GM12878 (cell line): ENCODE measurements at regions not wholly inside any gene's neighbourhood (a gene's known extent, or its start where the extent isn't known, plus 50 kb on each side); places are given as distances from the start of the nearest gene placed in this dataset.

Source experiments
- CBFB ChIP-seq: IDR thresholded peaks from 2 replicates; pipeline ENCODE4 v1.6.1; 2016; ENCODE audit warnings: antibody characterized with exemption, low read depth
- ETV6 ChIP-seq, 2 experiments: fragments of 450-650 bp in 1 of 2; IDR thresholded peaks in 1 of 2; conservative IDR thresholded peaks in 1 of 2; 2 replicates each; pipeline ENCODE4 v1.6.1; 2014; ENCODE audit warnings: antibody characterized with exemption in 1 of 2, borderline replicate concordance in 1 of 2, low read depth in 1 of 2, mild to moderate bottlenecking in 1 of 2, moderate library complexity in 1 of 2
- EZH2 ChIP-seq: IDR thresholded peaks from 2 replicates; pipeline ENCODE4 v1.6.1; 2012; ENCODE audit warnings: low read depth, mild to moderate bottlenecking, control low read depth, inconsistent platforms, low read length, borderline replicate concordance; ENCODE audit not compliant: control insufficient read depth
- HDGF ChIP-seq: fragments of 450-650 bp; IDR thresholded peaks from 2 replicates; pipeline ENCODE4 v1.6.1; 2016; ENCODE audit warnings: antibody characterized with exemption
- NFIC ChIP-seq: IDR thresholded peaks from 2 replicates; pipeline ENCODE4 v1.6.1; 2012; ENCODE audit warnings: low read depth, mild to moderate bottlenecking, inconsistent platforms, low read length, moderate library complexity
- POLR2A ChIP-seq: IDR thresholded peaks from 2 replicates; pipeline ENCODE4 v1.6.1; 2011; ENCODE audit warnings: low read depth, mild to moderate bottlenecking, low read length
- POLR2AphosphoS5 ChIP-seq: IDR thresholded peaks from 2 replicates; pipeline ENCODE4 v1.6.1; 2011; ENCODE audit warnings: mild to moderate bottlenecking, low read length, inconsistent platforms
- RFX5 ChIP-seq: IDR thresholded peaks from 2 replicates; pipeline ENCODE4 v1.6.1; 2011; ENCODE audit warnings: low read depth, low read length, improper control_type of control experiment
- SP1 ChIP-seq: IDR thresholded peaks from one replicate; pipeline ENCODE4 v1.6.1; 2011; ENCODE audit warnings: low read depth, low read length
- TAF1 ChIP-seq: IDR thresholded peaks from 2 replicates; pipeline ENCODE4 v1.6.1; 2011; ENCODE audit warnings: mild to moderate bottlenecking, low read depth, low read length, borderline replicate concordance
- TF ChIP-seq, protein P1 (sequence below): fragments of 450-650 bp; IDR thresholded peaks from 2 replicates; pipeline ENCODE4 v1.6.1; 2018; ENCODE audit warnings: borderline replicate concordance, mild to moderate bottlenecking; ENCODE audit not compliant: partially characterized antibody
- TF ChIP-seq, protein P2 (sequence below), 3 experiments: IDR thresholded peaks in 2 of 3; conservative IDR thresholded peaks in 1 of 3; 2 replicates each; pipeline ENCODE4 v1.5.1; 2011; ENCODE audit warnings: low read depth in 3 of 3, low read length in 3 of 3, mild to moderate bottlenecking in 3 of 3, control low read depth in 2 of 3, moderate library complexity in 2 of 3, inconsistent platforms in 1 of 3, mixed read lengths in 1 of 3; ENCODE audit not compliant: control insufficient read depth in 2 of 3, insufficient read depth in 1 of 3; ENCODE audit errors: extremely low read depth in 1 of 3
- TF ChIP-seq, protein P3 (sequence below): fragments of 450-650 bp; IDR thresholded peaks from 2 replicates; pipeline ENCODE4 v1.6.1; 2016; ENCODE audit warnings: mild to moderate bottlenecking
- TF ChIP-seq, protein P4 (sequence below): IDR thresholded peaks from 2 replicates; pipeline ENCODE4 v1.6.1; 2012; ENCODE audit warnings: low read depth, low read length, improper control_type of control experiment

DNA sequence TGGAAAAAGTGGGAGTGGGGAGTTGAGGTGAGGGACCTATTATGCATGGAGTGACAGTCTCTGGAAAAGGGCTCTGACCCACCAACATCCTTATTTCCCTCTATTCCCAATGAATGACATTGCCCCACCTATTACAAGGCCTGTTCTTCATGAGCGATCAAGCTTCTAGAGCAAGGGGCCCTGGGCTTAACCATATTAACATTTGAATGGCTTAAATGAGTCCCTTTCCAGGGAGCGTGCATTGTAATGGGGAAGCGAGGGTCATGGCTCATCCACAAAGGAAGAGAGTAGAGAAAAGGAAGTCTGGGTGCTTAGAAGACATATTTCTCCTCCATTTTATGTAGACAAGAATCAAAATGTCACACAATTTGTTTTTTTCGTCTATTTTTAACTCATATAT lies 255.5 kb downstream of the CAAP1 start:
- TF ChIP-seq POLR2A (no peak), POLR2AphosphoS5 (no peak), HDGF (no peak), NFIC (no peak), SP1 (no peak), CBFB (no peak), ETV6 (conservative IDR thresholded peaks at IDR 0.05 in 1 of 2, IDR thresholded peaks at IDR 0.05 in 1 of 2; ENCODE audit: borderline replicate concordance in 1 of 2, low read depth in 1 of 2) (no peak), RFX5 (no peak), TAF1 (no peak), EZH2 (no peak)
- TF ChIP-seq, protein P1, sequence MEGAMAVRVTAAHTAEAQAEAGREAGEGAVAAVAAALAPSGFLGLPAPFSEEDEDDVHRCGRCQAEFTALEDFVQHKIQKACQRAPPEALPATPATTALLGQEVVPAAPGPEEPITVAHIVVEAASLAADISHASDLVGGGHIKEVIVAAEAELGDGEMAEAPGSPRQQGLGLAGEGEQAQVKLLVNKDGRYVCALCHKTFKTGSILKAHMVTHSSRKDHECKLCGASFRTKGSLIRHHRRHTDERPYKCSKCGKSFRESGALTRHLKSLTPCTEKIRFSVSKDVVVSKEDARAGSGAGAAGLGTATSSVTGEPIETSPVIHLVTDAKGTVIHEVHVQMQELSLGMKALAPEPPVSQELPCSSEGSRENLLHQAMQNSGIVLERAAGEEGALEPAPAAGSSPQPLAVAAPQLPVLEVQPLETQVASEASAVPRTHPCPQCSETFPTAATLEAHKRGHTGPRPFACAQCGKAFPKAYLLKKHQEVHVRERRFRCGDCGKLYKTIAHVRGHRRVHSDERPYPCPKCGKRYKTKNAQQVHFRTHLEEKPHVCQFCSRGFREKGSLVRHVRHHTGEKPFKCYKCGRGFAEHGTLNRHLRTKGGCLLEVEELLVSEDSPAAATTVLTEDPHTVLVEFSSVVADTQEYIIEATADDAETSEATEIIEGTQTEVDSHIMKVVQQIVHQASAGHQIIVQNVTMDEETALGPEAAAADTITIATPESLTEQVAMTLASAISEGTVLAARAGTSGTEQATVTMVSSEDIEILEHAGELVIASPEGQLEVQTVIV, result no peak
- TF ChIP-seq, protein P2, sequence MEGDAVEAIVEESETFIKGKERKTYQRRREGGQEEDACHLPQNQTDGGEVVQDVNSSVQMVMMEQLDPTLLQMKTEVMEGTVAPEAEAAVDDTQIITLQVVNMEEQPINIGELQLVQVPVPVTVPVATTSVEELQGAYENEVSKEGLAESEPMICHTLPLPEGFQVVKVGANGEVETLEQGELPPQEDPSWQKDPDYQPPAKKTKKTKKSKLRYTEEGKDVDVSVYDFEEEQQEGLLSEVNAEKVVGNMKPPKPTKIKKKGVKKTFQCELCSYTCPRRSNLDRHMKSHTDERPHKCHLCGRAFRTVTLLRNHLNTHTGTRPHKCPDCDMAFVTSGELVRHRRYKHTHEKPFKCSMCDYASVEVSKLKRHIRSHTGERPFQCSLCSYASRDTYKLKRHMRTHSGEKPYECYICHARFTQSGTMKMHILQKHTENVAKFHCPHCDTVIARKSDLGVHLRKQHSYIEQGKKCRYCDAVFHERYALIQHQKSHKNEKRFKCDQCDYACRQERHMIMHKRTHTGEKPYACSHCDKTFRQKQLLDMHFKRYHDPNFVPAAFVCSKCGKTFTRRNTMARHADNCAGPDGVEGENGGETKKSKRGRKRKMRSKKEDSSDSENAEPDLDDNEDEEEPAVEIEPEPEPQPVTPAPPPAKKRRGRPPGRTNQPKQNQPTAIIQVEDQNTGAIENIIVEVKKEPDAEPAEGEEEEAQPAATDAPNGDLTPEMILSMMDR (IDR thresholded peaks at IDR 0.05 in 2 of 3, conservative IDR thresholded peaks at IDR 0.05 in 1 of 3; ENCODE audit: control insufficient read depth in 2 of 3, extremely low read depth in 1 of 3, insufficient read depth in 1 of 3, low read depth in 3 of 3, low read length in 3 of 3), result no peak
- TF ChIP-seq, protein P3, sequence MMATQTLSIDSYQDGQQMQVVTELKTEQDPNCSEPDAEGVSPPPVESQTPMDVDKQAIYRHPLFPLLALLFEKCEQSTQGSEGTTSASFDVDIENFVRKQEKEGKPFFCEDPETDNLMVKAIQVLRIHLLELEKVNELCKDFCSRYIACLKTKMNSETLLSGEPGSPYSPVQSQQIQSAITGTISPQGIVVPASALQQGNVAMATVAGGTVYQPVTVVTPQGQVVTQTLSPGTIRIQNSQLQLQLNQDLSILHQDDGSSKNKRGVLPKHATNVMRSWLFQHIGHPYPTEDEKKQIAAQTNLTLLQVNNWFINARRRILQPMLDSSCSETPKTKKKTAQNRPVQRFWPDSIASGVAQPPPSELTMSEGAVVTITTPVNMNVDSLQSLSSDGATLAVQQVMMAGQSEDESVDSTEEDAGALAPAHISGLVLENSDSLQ, result no peak
- TF ChIP-seq, protein P4, sequence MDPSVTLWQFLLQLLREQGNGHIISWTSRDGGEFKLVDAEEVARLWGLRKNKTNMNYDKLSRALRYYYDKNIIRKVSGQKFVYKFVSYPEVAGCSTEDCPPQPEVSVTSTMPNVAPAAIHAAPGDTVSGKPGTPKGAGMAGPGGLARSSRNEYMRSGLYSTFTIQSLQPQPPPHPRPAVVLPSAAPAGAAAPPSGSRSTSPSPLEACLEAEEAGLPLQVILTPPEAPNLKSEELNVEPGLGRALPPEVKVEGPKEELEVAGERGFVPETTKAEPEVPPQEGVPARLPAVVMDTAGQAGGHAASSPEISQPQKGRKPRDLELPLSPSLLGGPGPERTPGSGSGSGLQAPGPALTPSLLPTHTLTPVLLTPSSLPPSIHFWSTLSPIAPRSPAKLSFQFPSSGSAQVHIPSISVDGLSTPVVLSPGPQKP, result no peak
